Epithelial cell of esophagus (primary cell): ENCODE measurements at regions not wholly inside any gene's neighbourhood (a gene's known extent, or its start where the extent isn't known, plus 50 kb on each side); places are given as distances from the start of the nearest gene placed in this dataset.
"Not testable (repeated sequence)": the region's sequence is repeated elsewhere in the genome, so short reads cannot be mapped to it uniquely, and the experiment has no call there.

Source experiments
- DNase-seq: peaks from one replicate; pipeline ENCODE4 v3.0.0; 2010; ENCODE audit warnings: low read depth
- H3K4me3 ChIP-seq: 2 replicates; pipeline ENCODE4 v1.5.1; 2011; ENCODE audit warnings: mild to moderate bottlenecking, low read length, control low read depth
- TF ChIP-seq, protein P1 (sequence below): IDR thresholded peaks from 2 replicates; pipeline ENCODE4 v1.5.1; 2011; ENCODE audit warnings: low read depth, mild to moderate bottlenecking, low read length, control low read depth, inconsistent platforms; ENCODE audit not compliant: insufficient read depth; ENCODE audit errors: missing control alignments

DNA sequence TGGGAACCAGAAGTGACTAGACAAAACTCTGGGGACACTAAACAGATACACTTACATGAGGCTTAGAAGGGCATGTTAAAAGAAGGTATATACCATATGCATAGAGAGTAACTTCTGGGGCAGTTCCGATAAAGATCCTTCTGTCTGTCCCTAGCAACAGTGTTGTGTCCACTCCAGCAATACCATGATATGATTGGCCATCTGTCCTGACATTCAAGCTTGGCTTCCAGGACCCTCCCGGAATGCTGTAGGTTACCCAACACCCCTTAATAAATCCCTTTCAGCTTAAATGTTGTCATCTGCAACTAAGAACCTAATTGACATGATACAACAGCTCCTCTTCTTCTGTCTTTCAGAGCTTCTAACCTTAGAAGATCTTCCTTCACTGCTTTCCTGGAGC, 307.7 kb downstream of the OMA1 start:
- DNase-seq: no peak
- TF ChIP-seq, protein P1, sequence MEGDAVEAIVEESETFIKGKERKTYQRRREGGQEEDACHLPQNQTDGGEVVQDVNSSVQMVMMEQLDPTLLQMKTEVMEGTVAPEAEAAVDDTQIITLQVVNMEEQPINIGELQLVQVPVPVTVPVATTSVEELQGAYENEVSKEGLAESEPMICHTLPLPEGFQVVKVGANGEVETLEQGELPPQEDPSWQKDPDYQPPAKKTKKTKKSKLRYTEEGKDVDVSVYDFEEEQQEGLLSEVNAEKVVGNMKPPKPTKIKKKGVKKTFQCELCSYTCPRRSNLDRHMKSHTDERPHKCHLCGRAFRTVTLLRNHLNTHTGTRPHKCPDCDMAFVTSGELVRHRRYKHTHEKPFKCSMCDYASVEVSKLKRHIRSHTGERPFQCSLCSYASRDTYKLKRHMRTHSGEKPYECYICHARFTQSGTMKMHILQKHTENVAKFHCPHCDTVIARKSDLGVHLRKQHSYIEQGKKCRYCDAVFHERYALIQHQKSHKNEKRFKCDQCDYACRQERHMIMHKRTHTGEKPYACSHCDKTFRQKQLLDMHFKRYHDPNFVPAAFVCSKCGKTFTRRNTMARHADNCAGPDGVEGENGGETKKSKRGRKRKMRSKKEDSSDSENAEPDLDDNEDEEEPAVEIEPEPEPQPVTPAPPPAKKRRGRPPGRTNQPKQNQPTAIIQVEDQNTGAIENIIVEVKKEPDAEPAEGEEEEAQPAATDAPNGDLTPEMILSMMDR: no peak
- H3K4me3 ChIP-seq: no peak overlapping the region

DNA sequence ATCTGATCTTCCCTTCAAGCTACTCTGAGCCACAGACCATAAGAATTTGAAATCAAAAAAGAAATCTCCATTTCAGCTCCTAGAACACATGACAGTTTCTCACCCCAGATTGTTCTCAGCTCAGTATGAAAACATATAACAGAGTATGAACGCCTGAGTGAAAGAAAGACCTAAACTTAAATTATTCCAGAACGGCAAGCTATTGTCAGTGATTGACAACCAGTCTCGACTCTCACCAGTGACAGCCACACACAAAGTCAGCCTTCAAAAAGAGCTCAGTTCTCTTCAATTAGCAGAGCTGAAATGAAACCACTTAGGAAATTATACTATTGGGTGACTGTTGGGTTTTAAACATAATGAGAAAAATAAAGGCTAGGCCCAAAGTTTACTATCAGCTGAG, 312.8 kb downstream of the OMA1 start:
- TF ChIP-seq, protein P1: no peak
- no peak overlapping the region for H3K4me3 ChIP-seq
- DNase-seq: no peak

DNA sequence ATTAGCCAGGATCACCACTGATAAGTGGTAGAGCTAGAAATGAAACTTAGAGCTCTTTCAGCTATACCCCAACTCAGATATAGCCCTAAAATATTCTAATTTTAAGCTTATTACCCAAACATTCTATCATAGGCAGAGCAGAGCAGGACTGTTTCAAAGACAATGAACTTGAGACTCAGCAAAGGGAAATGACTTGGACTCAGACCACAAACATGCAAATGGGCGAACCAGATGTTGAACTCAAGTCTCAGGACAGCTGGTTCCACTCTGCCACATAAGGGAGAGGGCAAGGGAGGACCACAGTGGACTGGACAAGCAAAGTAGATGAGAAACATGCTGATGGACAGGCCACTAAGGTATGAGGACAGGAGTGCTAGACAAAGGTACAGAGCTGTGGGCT, 315.3 kb downstream of the OMA1 start:
- TF ChIP-seq, protein P1: no peak
- DNase-seq: no peak
- H3K4me3 ChIP-seq: no peak overlapping the region

DNA sequence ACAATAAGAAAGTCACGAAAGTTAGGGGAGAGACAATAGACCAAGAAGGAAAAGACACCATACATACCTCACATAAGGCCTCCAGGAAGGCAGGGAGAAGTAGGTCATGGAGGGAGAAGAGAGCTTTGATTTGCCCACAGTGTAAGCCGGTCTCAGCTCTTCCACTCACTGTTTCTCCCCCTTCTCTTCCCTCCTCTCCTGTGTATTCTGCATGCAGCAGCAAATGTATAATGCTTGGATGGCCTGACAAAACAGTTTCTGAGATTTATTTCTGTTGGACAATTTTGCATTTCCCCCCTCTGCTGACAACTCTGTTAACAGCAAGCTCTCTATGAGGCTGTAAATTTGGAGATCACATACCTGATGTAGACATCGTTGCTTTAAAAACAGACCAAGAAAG, 318.9 kb downstream of the OMA1 start:
- TF ChIP-seq, protein P1: no peak
- H3K4me3 ChIP-seq: no peak overlapping the region
- no peak for DNase-seq

DNA sequence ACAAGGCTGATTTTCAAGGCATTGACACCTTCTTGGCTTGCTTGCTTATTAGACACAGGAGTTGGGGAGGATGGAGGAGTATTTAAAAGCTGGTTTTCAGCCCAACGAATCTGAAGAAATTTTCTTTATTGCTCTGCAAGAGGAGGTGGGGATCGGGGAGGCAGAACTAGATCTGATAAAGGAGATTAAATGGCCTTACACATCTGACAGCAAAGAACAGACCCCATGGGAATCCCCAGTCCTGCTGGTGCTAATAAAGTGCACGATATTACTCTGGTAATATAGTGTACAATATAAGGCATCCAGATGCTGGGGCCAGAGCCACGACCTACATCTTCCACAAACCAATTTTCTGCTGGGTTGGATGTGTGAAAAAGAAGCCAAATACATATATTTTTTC, 323.0 kb downstream of the OMA1 start:
- TF ChIP-seq, protein P1: no peak
- DNase-seq: no peak
- H3K4me3 ChIP-seq: no peak overlapping the region

DNA sequence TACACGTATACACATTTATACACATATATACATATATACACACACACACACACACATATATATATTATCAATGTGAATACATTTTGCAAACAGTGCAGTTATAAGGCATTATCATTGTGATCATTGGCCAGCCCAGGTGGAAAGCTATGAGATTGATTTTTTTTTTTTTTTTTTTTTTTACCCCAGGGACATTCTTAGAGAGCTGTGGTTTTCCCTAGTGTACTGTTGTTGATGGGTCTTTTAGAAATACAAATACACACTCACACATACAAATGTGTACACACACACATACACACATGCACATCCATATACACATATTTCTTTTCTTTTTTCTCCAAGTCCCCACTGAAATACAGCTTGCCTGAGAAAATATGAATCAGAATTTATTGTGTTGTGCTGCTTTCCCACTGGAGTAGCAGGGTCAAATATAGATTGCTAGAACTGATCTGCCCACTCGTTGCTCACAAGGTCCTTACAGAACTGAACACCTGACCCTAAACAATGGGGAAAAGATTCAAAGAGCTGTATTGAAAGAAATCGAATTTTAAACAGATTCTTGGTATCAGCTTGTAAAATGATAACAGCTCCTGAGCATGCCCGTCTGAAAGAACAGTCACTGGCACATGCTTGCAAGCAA, 325.6 kb downstream of the OMA1 start:
- no peak overlapping the region for H3K4me3 ChIP-seq
- TF ChIP-seq, protein P1: no peak
- peak; percentile 14 for DNase-seq

DNA sequence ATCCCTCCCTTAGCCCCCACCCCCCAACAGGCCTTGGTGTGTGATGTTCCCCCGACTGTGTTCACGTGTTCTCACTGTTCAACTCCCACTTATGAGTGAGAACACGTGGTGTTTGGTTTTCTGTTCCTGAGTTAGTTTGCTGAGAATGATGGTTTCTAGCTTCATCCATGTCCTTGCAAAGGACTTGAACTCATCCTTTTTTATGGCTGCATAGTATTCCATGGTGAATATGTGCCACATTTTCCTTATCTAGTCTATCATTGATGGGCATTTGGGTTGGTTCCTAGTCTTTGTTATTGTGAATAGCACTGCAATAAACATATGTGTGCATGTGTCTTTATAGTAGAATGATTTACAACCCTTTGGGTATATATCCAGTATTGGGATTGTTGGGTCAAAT, 330.4 kb downstream of the OMA1 start:
- DNase-seq, H3K4me3 ChIP-seq: not testable (repeated sequence)
